CD4-positive, alpha-beta T cell treated with Interferon gamma for 1 hour (primary cell): ENCODE measurements at regions not wholly inside any gene's neighbourhood (a gene's known extent, or its start where the extent isn't known, plus 50 kb on each side); places are given as distances from the start of the nearest gene placed in this dataset.

Experiments used
- DNase-seq: peaks from one replicate; pipeline ENCODE4 v3.0.0-alpha.2; 2020

DNA sequence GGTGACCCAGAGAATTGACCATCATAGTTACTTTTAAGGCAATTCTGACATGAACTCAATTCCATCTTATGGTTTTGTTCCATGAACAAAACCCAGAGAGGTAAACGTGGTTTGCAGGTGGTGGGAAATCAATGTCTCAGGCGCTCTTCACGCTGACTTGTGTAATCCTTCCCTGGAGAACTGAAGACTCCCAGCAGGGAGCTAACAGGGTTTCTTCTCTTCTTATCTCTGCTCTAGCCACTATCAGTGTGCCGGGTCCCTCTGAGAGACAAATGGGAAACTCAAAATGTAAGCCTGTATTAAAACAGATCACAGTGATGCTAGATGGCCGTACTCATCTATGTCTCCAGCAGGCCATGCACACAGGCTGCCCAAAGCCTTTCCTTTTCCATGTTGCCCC is 57.6 kb upstream of the ARGLU1 start:
- DNase-seq, result no peak

DNA sequence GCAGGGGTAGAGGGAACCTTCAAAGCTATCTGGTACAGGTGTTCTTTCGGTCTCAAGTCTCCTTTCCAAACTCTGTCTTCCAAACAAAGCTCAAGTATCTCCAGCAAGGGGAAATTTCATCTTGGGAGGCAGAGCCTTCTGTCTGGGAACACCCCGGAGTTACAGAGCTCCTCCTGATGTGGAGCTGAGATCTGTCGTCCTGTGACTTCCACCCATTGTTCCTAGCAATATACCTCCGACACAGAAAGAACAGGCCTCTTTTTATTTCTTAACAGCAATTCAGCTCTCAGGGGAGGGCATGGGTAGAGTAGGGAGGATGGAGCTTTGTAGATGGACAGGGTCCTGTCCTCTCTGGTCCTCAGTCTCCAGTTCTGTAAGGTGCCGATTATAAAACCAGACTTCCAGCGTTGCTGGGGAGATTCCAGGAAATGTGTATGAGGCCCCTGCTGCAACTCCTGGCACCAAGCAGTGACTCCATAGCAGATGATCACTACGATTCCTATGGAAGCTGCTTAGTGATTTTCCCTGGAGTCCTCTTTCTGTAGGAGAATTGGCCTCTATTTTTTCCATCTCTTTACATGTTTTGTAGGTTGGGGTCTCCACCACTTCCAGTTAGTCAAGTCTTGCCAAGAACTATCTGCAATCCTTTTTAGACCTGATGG is 56.0 kb upstream of the ARGLU1 start:
- DNase-seq, result no peak

DNA sequence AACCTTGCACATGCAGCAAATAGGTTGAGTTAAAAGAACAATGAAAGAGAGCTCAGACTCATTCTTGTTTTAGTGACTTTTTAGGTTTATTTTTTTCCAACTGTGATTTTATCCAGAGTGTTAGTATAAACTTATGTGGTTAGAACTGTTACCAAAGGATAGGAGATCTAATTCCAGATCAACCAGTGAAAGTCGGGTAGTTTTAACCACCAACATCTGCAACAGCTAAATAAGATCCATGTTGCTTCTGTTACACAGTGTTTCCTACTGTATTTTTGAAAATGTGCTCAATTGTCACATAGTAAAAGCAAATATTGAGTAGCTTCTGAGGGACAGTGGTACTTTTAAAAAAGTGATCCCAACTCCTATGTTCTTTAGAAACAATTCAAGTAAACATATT is 53.9 kb upstream of the ARGLU1 start:
- DNase-seq, result no peak

DNA sequence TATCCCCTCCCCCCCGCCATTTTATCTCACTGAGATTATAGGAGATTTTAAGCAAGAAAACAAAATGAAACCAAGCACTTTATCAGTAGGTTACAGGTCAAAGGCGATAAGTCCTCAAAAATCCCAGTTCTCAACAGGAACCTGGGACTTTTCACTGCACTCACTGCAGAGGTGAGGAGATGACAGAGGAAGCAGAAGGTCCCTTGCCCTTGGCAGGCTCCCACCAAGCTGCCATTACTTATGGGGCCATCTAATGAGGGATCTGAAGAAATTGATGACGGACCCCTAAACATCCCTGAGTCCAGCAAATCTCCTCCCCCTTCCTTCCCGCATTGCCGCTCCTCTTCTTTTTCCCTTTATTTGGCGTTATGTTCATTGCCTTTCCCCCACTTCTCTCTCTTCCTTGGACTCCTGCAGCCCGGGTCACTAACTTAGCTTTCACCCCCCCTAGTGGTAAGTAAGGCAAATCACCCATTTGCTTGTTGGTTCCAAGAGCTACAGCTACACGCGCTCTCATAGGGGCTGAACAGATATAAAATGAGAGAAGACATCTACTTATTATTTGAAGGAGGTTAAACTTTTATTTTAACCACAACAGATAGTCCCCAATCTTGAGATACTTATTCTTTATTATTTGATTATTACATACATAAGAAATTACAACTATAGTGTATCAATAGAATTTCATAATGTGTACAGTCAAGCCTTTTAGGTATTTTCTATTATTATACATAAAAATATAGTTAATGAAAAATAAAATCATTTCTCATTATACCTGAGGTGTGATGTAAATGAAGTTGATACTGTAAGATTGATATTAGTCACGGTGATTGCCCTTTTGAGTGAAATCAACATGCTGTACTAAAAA is 52.0 kb upstream of the ARGLU1 start:
- peak; percentile 11 for DNase-seq
